ENCODE measurements at regions not wholly inside any gene's neighbourhood (a gene's known extent, or its start where the extent isn't known, plus 50 kb on each side); places are given as distances from the start of the nearest gene placed in this dataset.

- no peak for DNase-seq
These were observed 743.7 kb upstream of the HS6ST1 start for GRCh38 chr2:129062146-129062912.

- DNase-seq, result no peak
These were observed 748.4 kb upstream of the HS6ST1 start for GRCh38 chr2:129067070-129067469.

- no peak for DNase-seq
These were observed 749.3 kb upstream of the HS6ST1 start for GRCh38 chr2:129067953-129068352.

- DNase-seq, result no peak
These were observed 749.9 kb upstream of the HS6ST1 start for GRCh38 chr2:129068543-129068942.

- DNase-seq, result no peak
These were observed 751.4 kb upstream of the HS6ST1 start for GRCh38 chr2:129069875-129070594.

GRCh38 chr2:129070663-129071062, 752.0 kb upstream of the HS6ST1 start:
- no peak for DNase-seq

- no peak for DNase-seq
These were observed 752.9 kb upstream of the HS6ST1 start for GRCh38 chr2:129071531-129071930.

- no peak for DNase-seq
These were observed 755.7 kb upstream of the HS6ST1 start for GRCh38 chr2:129074298-129074920.

- no peak for DNase-seq
These were observed 759.9 kb upstream of the HS6ST1 start for GRCh38 chr2:129078548-129078947.

GRCh38 chr2:129080715-129081476, 762.2 kb upstream of the HS6ST1 start:
- DNase-seq, result no peak

GRCh38 chr2:129085386-129085785, 766.7 kb upstream of the HS6ST1 start:
- no peak for DNase-seq

GRCh38 chr2:129087133-129087813, 768.6 kb upstream of the HS6ST1 start:
- no peak for DNase-seq

- no peak for DNase-seq
These were observed 773.0 kb upstream of the HS6ST1 start for GRCh38 chr2:129091620-129092019.

GRCh38 chr2:129092956-129093355, 774.3 kb upstream of the HS6ST1 start:
- DNase-seq, result no peak

- no peak for DNase-seq
These were observed 782.5 kb upstream of the HS6ST1 start for GRCh38 chr2:129101186-129101585.

GRCh38 chr2:129103936-129104878, 785.5 kb upstream of the HS6ST1 start:
- no peak for DNase-seq

- no peak for DNase-seq
These were observed 793.5 kb upstream of the HS6ST1 start for GRCh38 chr2:129112181-129112580.

GRCh38 chr2:129113776-129114175, 795.1 kb upstream of the HS6ST1 start:
- DNase-seq, result no peak

- no peak for DNase-seq
These were observed 798.8 kb upstream of the HS6ST1 start for GRCh38 chr2:129117434-129117833.

GRCh38 chr2:129118296-129118695, 799.6 kb upstream of the HS6ST1 start:
- no peak for DNase-seq

GRCh38 chr2:129129087-129129486, 810.4 kb upstream of the HS6ST1 start:
- no peak for DNase-seq
